ENCODE measurements at regions not wholly inside any gene's neighbourhood (a gene's known extent, or its start where the extent isn't known, plus 50 kb on each side); places are given as distances from the start of the nearest gene placed in this dataset.

- Histone ChIP-seq H3K27me3 (ENCODE audit: insufficient read depth, low read length) (0 out of 2 replicates have a peak, but pooled peaks cover 5% of the 10 kb centered on the region), H3K9me2 (ENCODE audit: insufficient read depth) (no peaks in the 10 kb centered on the region), H3K9ac (ENCODE audit: low read length) (no peak overlapping the region), H4K20me1 (ENCODE audit: insufficient read depth) (no peaks in the 10 kb centered on the region), H3K36me3 (ENCODE audit: control insufficient read depth in 1 of 2, insufficient read depth in 2 of 2, low read length in 2 of 2) (no peaks in the 10 kb centered on the region), H3K27ac (ENCODE audit: low read depth, low read length) (no peak overlapping the region), H3K4me1 (ENCODE audit: control insufficient read depth in 1 of 2, insufficient read depth in 2 of 2, low read length in 2 of 2) (no peaks in the 10 kb centered on the region), H3K4me3 (replicated peaks in 1 of 2; ENCODE audit: low read depth in 1 of 2, low read length in 2 of 2) (no peak overlapping the region), H2AFZ (ENCODE audit: low read depth, low read length, poor library complexity, severe bottlenecking) (no peak overlapping the region), H3K9me3 (ENCODE audit: control insufficient read depth in 1 of 2, insufficient read depth in 1 of 2, low read depth in 1 of 2, low read length in 2 of 2) (no peaks in the 10 kb centered on the region), H3K4me2 (ENCODE audit: low read length) (no peak overlapping the region), H3K79me2 (ENCODE audit: insufficient read depth, low read length) (no peaks in the 10 kb centered on the region)
- no peak for TF ChIP-seq SP1 (IDR thresholded peaks at IDR 0.05; ENCODE audit: low read depth)
- TF ChIP-seq REST (IDR thresholded peaks at IDR 0.05; ENCODE audit: low read depth) = no peak
- TF ChIP-seq EZH2 (IDR thresholded peaks at IDR 0.05) = no peak
- no peak for TF ChIP-seq ATF3 (IDR thresholded peaks at IDR 0.05)
- TF ChIP-seq SIN3A (IDR thresholded peaks at IDR 0.05; ENCODE audit: low read depth) = no peak
- ATAC-seq (no peak), DNase-seq (ENCODE audit: low read depth, low spot score) (no peak)
- no TSS peak for BruUV-seq (replicated peaks)
- CTCF ChIA-PET = no interaction called here
- POLR2A ChIA-PET = no interaction called here
- intact Hi-C loops (cut with micrococcal nuclease) = loop anchor here (10.0 kb wide), 1 partner anchor 287 kb away; no protein-coding TSS in a partner anchor
- RAD21 ChIA-PET (ENCODE audit: low non-redundant PET in 1 of 2, low total read pairs in 2 of 2, uncharacterized antibody in 2 of 2, unreplicated experiment in 2 of 2) = no interaction called here
Measured at GRCh38 chr9:134981829-134982228, 64.1 kb upstream of the FCN1 start.

GRCh38 chr9:134982311-134982710 lies 64.6 kb upstream of the FCN1 start:
- H3K79me2 ChIP-seq (ENCODE audit: insufficient read depth, low read length) = no peaks in the 10 kb centered on the region
- intact Hi-C loops (cut with micrococcal nuclease) = loop anchor here (10.0 kb wide), 1 partner anchor 288 kb away; no protein-coding TSS in a partner anchor
- no peaks in the 10 kb centered on the region for H3K36me3 ChIP-seq (ENCODE audit: control insufficient read depth in 1 of 2, insufficient read depth in 2 of 2, low read length in 2 of 2)
- H3K9ac ChIP-seq (ENCODE audit: low read length) = no peak overlapping the region
- H3K27me3 ChIP-seq (ENCODE audit: insufficient read depth, low read length) = 0 out of 2 replicates have a peak, but pooled peaks cover 5% of the 10 kb centered on the region
- no TSS peak for BruUV-seq (replicated peaks)
- no peak overlapping the region for H3K4me2 ChIP-seq (ENCODE audit: low read length)
- ATAC-seq (no peak), DNase-seq (ENCODE audit: low read depth, low spot score) (no peak)
- no peaks in the 10 kb centered on the region for H4K20me1 ChIP-seq (ENCODE audit: insufficient read depth)
- H3K27ac ChIP-seq (ENCODE audit: low read depth, low read length) = no peak overlapping the region
- ChIA-PET CTCF (no interaction called here), POLR2A (no interaction called here), RAD21 (ENCODE audit: low non-redundant PET in 1 of 2, low total read pairs in 2 of 2, uncharacterized antibody in 2 of 2, unreplicated experiment in 2 of 2) (no interaction called here)
- no peaks in the 10 kb centered on the region for H3K4me1 ChIP-seq (ENCODE audit: control insufficient read depth in 1 of 2, insufficient read depth in 2 of 2, low read length in 2 of 2)
- no peak overlapping the region for H3K4me3 ChIP-seq (replicated peaks in 1 of 2; ENCODE audit: low read depth in 1 of 2, low read length in 2 of 2)
- TF ChIP-seq CTCF (IDR thresholded peaks at IDR 0.05 in 2 of 3, conservative IDR thresholded peaks at IDR 0.05 in 1 of 3; ENCODE audit: borderline replicate concordance in 1 of 3, insufficient read depth in 1 of 3, low read depth in 2 of 3, low read length in 2 of 3) (no peak), MAX (IDR thresholded peaks at IDR 0.05) (no peak)
- H3K9me2 ChIP-seq (ENCODE audit: insufficient read depth) = no peaks in the 10 kb centered on the region
- H3K9me3 ChIP-seq (ENCODE audit: control insufficient read depth in 1 of 2, insufficient read depth in 1 of 2, low read depth in 1 of 2, low read length in 2 of 2) = no peaks in the 10 kb centered on the region
- no peak overlapping the region for H2AFZ ChIP-seq (ENCODE audit: low read depth, low read length, poor library complexity, severe bottlenecking)

All from HCT116 (cell line).